Stimulated activated CD8-positive, alpha-beta memory T cell treated with anti-CD3 and anti-CD28 coated beads, Interleukin-7, amount 100 ng/mL, for 24 hours (primary cell): ENCODE measurements at regions not wholly inside any gene's neighbourhood (a gene's known extent, or its start where the extent isn't known, plus 50 kb on each side); places are given as distances from the start of the nearest gene placed in this dataset.

ENCODE experiments used
- DNase-seq: peaks from one replicate; pipeline ENCODE4 v3.0.0-alpha.2; 2020; ENCODE audit warnings: low read depth

DNA sequence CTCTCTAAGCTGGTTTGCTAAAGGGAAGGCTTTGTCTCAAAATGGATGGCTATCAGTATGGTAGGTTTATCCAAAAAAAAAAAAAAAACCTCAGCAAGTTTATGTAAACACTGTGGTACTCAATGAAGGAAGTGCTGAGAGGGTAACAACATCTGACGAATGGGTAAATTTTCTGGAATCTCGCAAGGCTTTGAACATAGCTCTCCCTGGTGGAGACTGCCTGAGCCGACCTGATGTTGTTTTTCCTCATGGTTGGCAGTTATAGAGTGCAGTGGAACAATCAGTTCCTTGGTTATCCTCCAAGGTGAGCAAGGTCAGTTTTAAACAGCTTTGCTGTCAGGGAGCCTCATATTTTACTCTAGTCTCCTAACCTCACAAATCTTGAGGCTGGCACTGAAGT, 94.6 kb downstream of the ZPLD1 start:
- no peak for DNase-seq

DNA sequence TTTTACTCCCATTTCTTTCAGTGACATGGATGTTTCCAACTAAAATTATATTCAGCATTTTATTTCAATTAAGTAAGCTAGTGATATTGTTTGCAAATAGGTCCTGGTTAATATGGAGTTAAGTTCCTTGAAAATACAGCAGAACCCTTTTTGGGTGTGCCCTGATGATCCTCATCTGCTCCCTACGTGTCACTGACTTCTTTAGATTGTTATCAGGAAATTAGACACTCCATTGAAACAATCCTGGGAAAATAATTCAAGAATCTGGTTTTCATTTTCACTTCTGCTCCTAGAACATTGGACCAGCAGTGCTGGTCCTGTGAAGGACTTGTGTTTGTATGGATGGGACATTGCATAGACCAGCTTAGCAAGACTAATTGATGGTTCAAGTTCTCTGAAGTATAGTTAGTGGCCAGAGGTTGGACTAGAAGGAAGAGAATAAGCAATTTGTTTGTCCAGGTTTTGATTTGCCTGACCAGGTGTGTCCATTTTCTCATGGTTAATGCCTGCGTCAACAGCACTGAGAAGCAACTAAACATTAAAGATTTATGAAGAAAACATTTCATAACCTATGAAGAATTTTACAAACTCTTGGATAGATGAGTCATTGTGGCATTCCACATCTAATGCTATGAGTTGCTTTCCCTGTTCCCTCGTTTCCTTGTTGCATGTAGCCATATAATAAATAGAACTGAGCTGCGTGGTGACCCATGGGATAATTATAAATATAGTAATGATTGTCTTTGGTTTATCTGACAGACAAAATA, 95.8 kb downstream of the ZPLD1 start:
- DNase-seq = no peak

DNA sequence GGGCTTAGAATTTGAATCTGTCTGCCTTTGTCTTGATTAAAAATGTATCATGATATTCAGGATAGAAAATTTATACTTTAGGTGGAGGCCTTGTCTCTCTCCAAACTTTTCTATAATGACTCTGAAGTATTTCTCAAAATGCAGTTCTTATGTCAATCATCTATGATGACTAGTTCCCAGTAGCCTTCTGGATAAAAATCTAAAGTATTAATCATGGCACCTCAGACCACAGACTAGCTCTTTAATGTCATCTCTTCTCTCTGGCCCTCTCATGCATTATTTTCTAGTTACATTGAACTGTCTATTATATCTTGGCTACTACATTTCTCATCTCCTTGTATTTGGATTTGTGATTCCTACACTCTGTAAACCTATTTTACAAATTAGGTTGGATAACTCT, 96.9 kb downstream of the ZPLD1 start:
- DNase-seq = no peak

GRCh38 chr3:102532901-102533300, 98.1 kb downstream of the ZPLD1 start:
- DNase-seq = no peak

DNA sequence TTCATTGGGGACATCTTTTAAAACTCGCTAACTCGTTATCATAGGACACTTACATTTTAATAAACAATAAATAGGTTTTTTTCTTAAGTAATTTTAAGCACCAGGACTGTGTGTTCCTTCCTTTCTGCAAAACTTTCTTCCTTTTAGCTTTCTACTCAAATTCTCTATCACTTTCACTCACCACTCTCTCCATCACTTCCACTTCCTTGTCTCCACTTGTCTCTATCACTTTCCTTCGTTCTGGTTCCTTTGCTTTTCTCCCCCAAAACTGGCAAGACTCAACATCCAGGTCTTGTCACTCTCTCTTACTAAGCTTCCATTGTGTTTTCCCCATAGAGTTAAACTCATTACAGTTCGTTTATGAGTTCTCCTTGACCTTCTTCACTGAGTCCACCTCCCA, 99.0 kb downstream of the ZPLD1 start:
- DNase-seq = no peak

DNA sequence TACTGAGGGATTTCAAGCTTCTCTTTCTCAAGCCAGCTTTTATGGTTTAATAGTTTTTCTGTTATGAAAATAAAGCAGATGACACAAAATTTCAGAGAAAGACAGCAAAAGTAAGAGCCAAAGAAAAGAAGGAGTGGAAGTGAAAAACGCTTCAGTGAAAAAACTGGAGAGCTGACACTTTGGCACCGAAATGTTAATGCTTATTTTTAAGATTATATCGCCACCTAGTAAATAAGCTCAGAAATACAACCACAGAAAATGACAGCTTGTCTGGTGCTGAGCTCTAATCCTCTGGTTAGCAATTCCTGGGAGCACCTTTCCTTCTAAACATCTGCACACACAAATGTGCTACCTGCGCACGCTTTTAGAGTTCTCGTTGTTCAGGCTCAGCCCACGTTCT, 101.6 kb downstream of the ZPLD1 start:
- no peak for DNase-seq

- no peak for DNase-seq
These were observed 102.3 kb downstream of the ZPLD1 start for GRCh38 chr3:102537123-102537522.

GRCh38 chr3:102544741-102545140, 109.9 kb downstream of the ZPLD1 start:
- DNase-seq = no peak

DNA sequence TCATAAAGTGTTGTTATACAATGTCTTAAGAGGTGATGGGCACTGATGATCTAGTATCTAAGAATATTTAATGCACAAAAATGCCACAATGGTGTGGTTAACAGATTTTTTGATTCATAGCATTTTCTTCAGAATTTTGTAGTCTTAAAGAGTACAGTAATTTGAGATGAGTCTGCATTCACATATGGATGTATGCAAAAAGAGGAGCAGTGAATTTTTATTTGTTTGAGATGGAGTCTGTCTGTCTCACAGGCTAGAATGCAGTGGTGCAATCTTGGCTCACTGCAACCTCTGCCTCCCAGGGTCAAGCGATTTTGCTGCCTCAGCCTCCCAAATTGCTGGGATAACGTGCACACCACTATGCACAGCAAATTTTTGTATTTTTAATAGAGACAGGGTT, 110.5 kb downstream of the ZPLD1 start:
- DNase-seq = no peak

DNA sequence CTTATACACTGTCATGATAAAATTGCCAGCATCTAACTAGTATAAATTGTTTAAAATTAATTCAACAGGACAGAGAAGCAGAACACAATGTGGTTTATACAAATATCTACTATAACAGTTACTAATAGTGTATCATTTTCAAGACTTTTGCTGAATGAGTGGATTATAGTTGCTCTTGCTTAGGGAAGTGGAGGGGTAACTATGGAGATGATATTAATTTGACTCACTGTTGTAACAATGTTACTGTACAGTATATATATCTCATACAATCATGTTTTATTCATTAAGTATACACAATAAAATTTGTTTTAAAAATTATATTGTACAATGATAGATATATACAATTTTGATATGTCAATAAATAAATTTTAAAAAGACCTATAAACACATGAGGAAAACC, 119.1 kb downstream of the ZPLD1 start:
- no peak for DNase-seq

DNA sequence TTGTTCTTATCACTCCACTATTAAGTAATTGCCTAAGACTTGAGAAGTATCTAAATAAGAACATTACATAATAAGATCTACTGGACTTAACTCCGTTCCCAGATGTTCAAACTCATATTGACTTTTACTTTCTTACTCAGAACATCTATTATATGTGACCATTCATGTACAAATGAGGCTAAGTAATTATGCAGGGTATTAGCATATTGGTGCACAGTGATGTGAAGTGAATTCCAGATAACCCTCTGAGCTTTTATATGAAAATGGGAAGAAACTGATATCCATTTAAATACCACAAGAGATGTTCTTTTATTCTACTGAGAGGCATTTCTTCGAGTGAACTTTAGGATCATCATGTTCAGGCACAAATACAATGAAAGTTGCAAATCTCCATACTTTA, 135.7 kb downstream of the ZPLD1 start:
- no peak for DNase-seq

DNA sequence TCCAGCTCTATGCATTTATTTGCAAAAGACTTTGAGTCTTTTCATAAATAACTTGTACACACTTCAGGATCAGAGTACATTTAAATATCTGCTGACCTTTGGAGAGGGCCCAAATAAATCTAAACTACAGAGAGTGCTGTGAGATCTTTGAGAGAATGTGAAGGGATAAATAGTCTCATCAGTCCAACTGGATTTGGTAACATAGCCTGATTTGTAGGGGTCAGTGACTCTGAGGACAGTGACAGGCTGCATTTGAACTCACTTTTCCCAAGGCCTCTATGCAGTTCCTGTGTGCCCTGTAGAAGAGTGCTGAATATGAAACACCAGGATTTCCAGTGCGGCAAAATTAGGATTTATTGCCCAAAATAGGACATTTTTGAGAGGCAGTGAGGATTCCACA, 136.2 kb downstream of the ZPLD1 start:
- DNase-seq = no peak

DNA sequence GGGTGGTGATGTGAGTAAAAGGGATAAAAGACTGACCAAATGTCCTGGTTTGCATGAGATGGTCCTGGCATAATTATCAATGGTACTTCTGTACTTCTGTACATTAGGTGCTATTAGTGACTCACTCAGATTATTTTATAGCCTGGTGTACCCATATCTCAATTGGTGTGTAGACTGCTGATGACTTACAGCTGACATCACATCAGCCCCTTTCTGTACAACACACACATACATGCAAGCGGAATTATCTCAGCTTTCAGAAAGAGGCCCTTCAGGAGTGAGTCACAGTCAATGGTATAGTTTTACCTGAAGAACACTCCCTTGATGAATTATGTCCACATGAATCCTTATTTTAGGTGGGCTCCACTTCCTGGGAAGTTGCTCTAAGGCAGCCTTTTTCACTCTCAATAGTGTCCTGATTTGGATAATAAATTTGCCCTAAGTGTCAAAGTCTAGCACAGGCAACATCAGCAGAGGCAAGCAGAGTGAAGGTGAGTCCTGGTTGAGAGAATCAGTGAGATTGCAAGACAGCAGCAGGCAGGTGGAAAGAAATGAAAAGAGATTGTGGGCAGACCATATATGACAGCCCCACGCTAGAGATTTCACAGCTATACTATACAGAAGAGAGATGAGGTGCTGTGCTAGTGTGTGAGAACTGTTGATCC, 137.0 kb downstream of the ZPLD1 start:
- DNase-seq = no peak

GRCh38 chr3:102573483-102574028, 138.7 kb downstream of the ZPLD1 start:
- no peak for DNase-seq

DNA sequence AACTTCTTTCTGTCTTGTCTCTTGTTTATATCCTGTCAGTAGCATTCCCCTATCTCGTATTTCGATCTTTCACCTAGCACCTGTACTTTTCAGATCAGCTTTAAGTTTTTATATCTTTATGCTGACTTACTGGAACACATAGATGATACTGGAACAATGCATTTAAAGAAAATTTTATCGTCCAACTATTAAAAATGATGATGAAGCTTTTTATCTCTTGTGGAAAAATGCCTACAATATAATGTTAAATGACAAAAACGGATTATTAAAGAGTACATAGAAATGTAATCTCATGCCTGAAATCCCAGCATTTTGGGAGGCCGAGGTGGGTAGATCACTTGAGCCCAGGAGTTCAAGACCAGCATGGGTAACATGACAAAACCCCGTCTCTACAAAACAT, 139.5 kb downstream of the ZPLD1 start:
- DNase-seq = no peak

DNA sequence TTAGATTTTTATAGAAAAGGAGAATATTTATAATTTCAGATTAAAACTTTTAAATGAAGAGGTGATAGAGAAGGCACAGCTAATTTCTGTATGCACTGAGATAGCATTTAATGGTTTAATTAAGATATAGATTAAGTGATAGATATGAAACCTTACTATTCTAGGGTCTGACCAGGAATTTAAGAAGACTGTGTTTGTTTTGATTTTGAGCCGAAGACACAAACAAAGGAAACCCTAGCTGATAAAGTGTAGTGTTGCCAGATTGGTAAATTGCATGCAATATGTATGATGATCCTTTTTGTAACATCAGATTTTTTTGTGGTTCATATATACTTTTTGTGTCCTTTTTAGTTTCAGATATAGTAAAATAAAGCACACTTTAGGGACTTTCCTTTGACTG, 141.8 kb downstream of the ZPLD1 start:
- DNase-seq = no peak

- DNase-seq = no peak
These were observed 142.4 kb downstream of the ZPLD1 start for GRCh38 chr3:102577082-102577789.

- DNase-seq = no peak
These were observed 145.9 kb downstream of the ZPLD1 start for GRCh38 chr3:102580760-102581159.

GRCh38 chr3:102586485-102586884, 151.7 kb downstream of the ZPLD1 start:
- DNase-seq = no peak

GRCh38 chr3:102593812-102594602, 159.2 kb downstream of the ZPLD1 start:
- no peak for DNase-seq

DNA sequence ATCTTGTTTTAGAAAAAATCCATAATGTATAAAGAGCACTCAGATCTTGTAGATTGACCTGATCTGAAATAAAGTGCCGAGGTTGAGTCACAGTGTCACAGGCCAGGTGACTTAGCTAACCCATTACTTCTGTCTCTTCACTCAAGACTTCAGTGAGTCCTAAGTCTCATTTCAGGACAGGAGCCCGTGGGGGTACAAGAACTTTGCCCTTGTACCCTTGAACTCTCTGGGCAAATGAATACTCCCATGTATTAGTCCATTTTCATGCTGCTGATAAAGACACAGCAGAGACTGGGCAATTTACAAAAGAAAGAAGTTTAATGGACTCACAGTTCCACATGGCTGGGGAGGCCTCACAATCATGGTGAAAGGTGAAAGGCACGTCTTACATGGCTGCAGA, 160.2 kb downstream of the ZPLD1 start:
- no peak for DNase-seq
